ENCODE measurements at regions not wholly inside any gene's neighbourhood (a gene's known extent, or its start where the extent isn't known, plus 50 kb on each side); places are given as distances from the start of the nearest gene placed in this dataset.

GRCh38 chr2:215738351-215738750 is 275.0 kb downstream of the MREG start:
- no peak overlapping the region for H3K9ac ChIP-seq (ENCODE audit: insufficient read depth, low read depth, low read length)
- intact Hi-C loops (cut with micrococcal nuclease; ENCODE audit: unreplicated experiment) (loop anchor here (5.0 kb wide), 1 partner anchor 89 kb away; no protein-coding TSS in a partner anchor), in situ Hi-C loops (cut with HindIII; ENCODE audit: extremely low pct_ligation_motif_present, low pct_unique_long_range_greater_than_20kb) (no loop called here)
- ATAC-seq, result no peak
- H3K36me3 ChIP-seq (replicated peaks in 1 of 2; ENCODE audit: control insufficient read depth in 1 of 2, insufficient read depth in 2 of 2, low read length in 2 of 2), result no peaks in the 10 kb centered on the region
- no TSS peak for BruUV-seq (replicated peaks)
- no peak for DNase-seq (ENCODE audit: low spot score)
- ChIA-PET POLR2A (interaction anchor here (0.9 kb wide), 1 partner anchor 45 kb away, joined by 3 read pairs; no protein-coding TSS in a partner anchor), CTCF (ENCODE audit: low intra/inter-chr PET ratio, low total read pairs) (no interaction called here)
- peaks cover 6% of the 10 kb centered on the region; the same call in 1 of the 2 replicates for H3K4me1 ChIP-seq (ENCODE audit: insufficient read depth, low read length)
- no peak overlapping the region for H3K4me3 ChIP-seq (replicated peaks in 1 of 3; ENCODE audit: insufficient read depth in 1 of 3, low read depth in 2 of 3, low read length in 3 of 3)
- no peak for TF ChIP-seq MXD3 (CRISPR knock-in tag; IDR thresholded peaks at IDR 0.05)
- no peak for TF ChIP-seq ISL2 (CRISPR knock-in tag; IDR thresholded peaks at IDR 0.05)
- TF ChIP-seq MTA3 (CRISPR knock-in tag; IDR thresholded peaks at IDR 0.05), result no peak
- no peak for TF ChIP-seq STAT6 (CRISPR knock-in tag; IDR thresholded peaks at IDR 0.05; ENCODE audit: borderline replicate concordance)
- no peak for TF ChIP-seq MIXL1 (CRISPR knock-in tag; IDR thresholded peaks at IDR 0.05)
- no peak for TF ChIP-seq TBX3 (IDR thresholded peaks at IDR 0.05; ENCODE audit: borderline replicate concordance)
- TF ChIP-seq GATA4 (IDR thresholded peaks at IDR 0.05; ENCODE audit: borderline replicate concordance, low read depth), result no peak
- no peak for TF ChIP-seq E2F1 (CRISPR knock-in tag; IDR thresholded peaks at IDR 0.05)
- no peak for TF ChIP-seq NFRKB (IDR thresholded peaks at IDR 0.05)
- H2AFZ ChIP-seq (ENCODE audit: low read length), result no peak overlapping the region
- H3K9me3 ChIP-seq (ENCODE audit: low read length), result no peaks in the 10 kb centered on the region; the same call in 1 of the 2 replicates
- no peaks in the 10 kb centered on the region for H3K27me3 ChIP-seq (ENCODE audit: control insufficient read depth in 1 of 2, insufficient read depth in 2 of 2, low read length in 2 of 2)
- WGBS (ENCODE audit: low lambda C conversion rate), result 95% methylated on average over 2 of the region's 2 CpGs
- no peak for FAIRE-seq
- no peaks in the 10 kb centered on the region for H3K79me2 ChIP-seq (ENCODE audit: insufficient read depth, low read length)
- H4K20me1 ChIP-seq (ENCODE audit: insufficient read depth, low read length), result no peaks in the 10 kb centered on the region
- no peak overlapping the region for H3K27ac ChIP-seq (ENCODE audit: extremely low read length, insufficient read depth, low read length)
- H3K4me2 ChIP-seq (ENCODE audit: low read depth, low read length), result no peak overlapping the region

Measured in HepG2 (cell line).